ENCODE measurements at regions not wholly inside any gene's neighbourhood (a gene's known extent, or its start where the extent isn't known, plus 50 kb on each side); places are given as distances from the start of the nearest gene placed in this dataset.

- TF ChIP-seq GATA2 (IDR thresholded peaks at IDR 0.05; ENCODE audit: low read depth, low read length) (no peak), GATA3 (IDR thresholded peaks at IDR 0.05; ENCODE audit: low read depth, low read length) (no peak)
Measured at GRCh38 chr11:130608287-130608686, 159.8 kb downstream of the ADAMTS15 start.

Data from SH-SY5Y (cell line).